ENCODE measurements at regions not wholly inside any gene's neighbourhood (a gene's known extent, or its start where the extent isn't known, plus 50 kb on each side); places are given as distances from the start of the nearest gene placed in this dataset.
"Not testable (repeated sequence)": the region's sequence is repeated elsewhere in the genome, so short reads cannot be mapped to it uniquely, and the experiment has no call there.

GRCh38 chr14:106187216-106187615 lies 660.8 kb downstream of the TMEM121 start:
- no peaks in the 10 kb centered on the region for H4K20me1 ChIP-seq (ENCODE audit: low read length)
- H3K9ac ChIP-seq (ENCODE audit: low read length), result no peak overlapping the region
- TF ChIP-seq EZH2 (IDR thresholded peaks at IDR 0.05; ENCODE audit: low read length, unreplicated experiment), result no peak
- TF ChIP-seq EZH2phosphoT487 (IDR thresholded peaks at IDR 0.05; ENCODE audit: borderline replicate concordance, low read length), result no peak
- TF ChIP-seq CTCF (conservative IDR thresholded peaks at IDR 0.05; ENCODE audit: low read depth, low read length), result no peak
- H3K79me2 ChIP-seq (ENCODE audit: low read length), result no peaks in the 10 kb centered on the region
- H3K9me2 ChIP-seq (replicated peaks; ENCODE audit: low read length), result no peaks in the 10 kb centered on the region
- H3K36me3 ChIP-seq (ENCODE audit: low read depth, low read length), result no peaks in the 10 kb centered on the region
- no TSS peak for BruUV-seq (replicated peaks)
- ATAC-seq (no peak), DNase-seq (no peak)
- ChIA-PET POLR2A (ENCODE audit: unreplicated experiment) (no interaction called here), CTCF (no interaction called here)
- no peak overlapping the region for H2AFZ ChIP-seq (ENCODE audit: low read length)
- no peak overlapping the region for H3K27ac ChIP-seq (ENCODE audit: low read length)
- H3K4me3 ChIP-seq (ENCODE audit: low read length), result no peak overlapping the region
- H3K4me1 ChIP-seq (ENCODE audit: insufficient read depth, low read length), result no peaks in the 10 kb centered on the region
- intact Hi-C loops (cut with micrococcal nuclease), result no loop called here
- H3K27me3 ChIP-seq (ENCODE audit: low read length), result no peaks in the 10 kb centered on the region
- H3K9me3 ChIP-seq (ENCODE audit: low read length), result no peaks in the 10 kb centered on the region
- no peaks in the 10 kb centered on the region for H3F3A ChIP-seq (ENCODE audit: low read length, unreplicated experiment)
- no peak overlapping the region for H3K4me2 ChIP-seq (ENCODE audit: low read length)

- CTCF ChIA-PET; POLR2A ChIA-PET (ENCODE audit: unreplicated experiment); H3K9me2 ChIP-seq (replicated peaks; ENCODE audit: low read length); H3K27ac ChIP-seq (ENCODE audit: low read length); H3F3A ChIP-seq (ENCODE audit: low read length, unreplicated experiment); H3K4me3 ChIP-seq (ENCODE audit: low read length); intact Hi-C loops (cut with micrococcal nuclease); H3K4me1 ChIP-seq (ENCODE audit: insufficient read depth, low read length); DNase-seq; H4K20me1 ChIP-seq (ENCODE audit: low read length); H3K9me3 ChIP-seq (ENCODE audit: low read length); H2AFZ ChIP-seq (ENCODE audit: low read length); H3K4me2 ChIP-seq (ENCODE audit: low read length); H3K27me3 ChIP-seq (ENCODE audit: low read length); H3K9ac ChIP-seq (ENCODE audit: low read length); H3K36me3 ChIP-seq (ENCODE audit: low read depth, low read length); H3K79me2 ChIP-seq (ENCODE audit: low read length); BruUV-seq (replicated peaks); ATAC-seq: not testable (repeated sequence)
These were observed 666.3 kb downstream of the TMEM121 start for GRCh38 chr14:106192701-106193100.

- POLR2A ChIA-PET (ENCODE audit: unreplicated experiment); ATAC-seq; H3F3A ChIP-seq (ENCODE audit: low read length, unreplicated experiment); H3K9ac ChIP-seq (ENCODE audit: low read length); H3K9me3 ChIP-seq (ENCODE audit: low read length); H3K36me3 ChIP-seq (ENCODE audit: low read depth, low read length); H3K4me1 ChIP-seq (ENCODE audit: insufficient read depth, low read length); H3K9me2 ChIP-seq (replicated peaks; ENCODE audit: low read length); CTCF ChIA-PET; intact Hi-C loops (cut with micrococcal nuclease); H3K27ac ChIP-seq (ENCODE audit: low read length); BruUV-seq (replicated peaks); H3K27me3 ChIP-seq (ENCODE audit: low read length); H3K79me2 ChIP-seq (ENCODE audit: low read length); H4K20me1 ChIP-seq (ENCODE audit: low read length); H2AFZ ChIP-seq (ENCODE audit: low read length); H3K4me3 ChIP-seq (ENCODE audit: low read length); DNase-seq; H3K4me2 ChIP-seq (ENCODE audit: low read length): not testable (repeated sequence)
These were observed 670.1 kb downstream of the TMEM121 start for GRCh38 chr14:106196459-106196858.

- BruUV-seq (replicated peaks); H3K4me3 ChIP-seq (ENCODE audit: low read length); intact Hi-C loops (cut with micrococcal nuclease); H3K9ac ChIP-seq (ENCODE audit: low read length); H3K9me2 ChIP-seq (replicated peaks; ENCODE audit: low read length); H3K4me2 ChIP-seq (ENCODE audit: low read length); H3F3A ChIP-seq (ENCODE audit: low read length, unreplicated experiment); H3K27ac ChIP-seq (ENCODE audit: low read length); H4K20me1 ChIP-seq (ENCODE audit: low read length); H2AFZ ChIP-seq (ENCODE audit: low read length); ATAC-seq; H3K9me3 ChIP-seq (ENCODE audit: low read length); H3K36me3 ChIP-seq (ENCODE audit: low read depth, low read length); H3K4me1 ChIP-seq (ENCODE audit: insufficient read depth, low read length); H3K27me3 ChIP-seq (ENCODE audit: low read length); CTCF ChIA-PET; POLR2A ChIA-PET (ENCODE audit: unreplicated experiment); H3K79me2 ChIP-seq (ENCODE audit: low read length); DNase-seq: not testable (repeated sequence)
These were observed 670.9 kb downstream of the TMEM121 start for GRCh38 chr14:106197264-106197663.
